ENCODE measurements at regions not wholly inside any gene's neighbourhood (a gene's known extent, or its start where the extent isn't known, plus 50 kb on each side); places are given as distances from the start of the nearest gene placed in this dataset.

GRCh38 chr20:57896017-57896416, 186.2 kb upstream of the PMEPA1 start:
- Histone ChIP-seq H3K4me2 (ENCODE audit: low read length) (no peak overlapping the region), H3K4me3 (ENCODE audit: low read depth, low read length, poor library complexity, severe bottlenecking) (no peak overlapping the region), H3K27ac (ENCODE audit: low read depth, low read length, poor library complexity, severe bottlenecking) (no peak overlapping the region), H3F3A (ENCODE audit: insufficient read depth, low read length) (no peaks in the 10 kb centered on the region), H3K4me1 (ENCODE audit: insufficient read depth, low read length, severe bottlenecking) (no peaks in the 10 kb centered on the region), H4K20me1 (ENCODE audit: insufficient read depth, low read length) (no peaks in the 10 kb centered on the region), H3K9me2 (ENCODE audit: low read depth, low read length) (no peaks in the 10 kb centered on the region), H3K9me3 (ENCODE audit: low read length) (no peaks in the 10 kb centered on the region), H3K9ac (ENCODE audit: low read length) (no peak overlapping the region), H3K36me3 (ENCODE audit: insufficient read depth, low read length) (no peaks in the 10 kb centered on the region), H3K79me2 (ENCODE audit: insufficient read depth, low read length) (no peaks in the 10 kb centered on the region), H3K27me3 (ENCODE audit: insufficient read depth, low read length) (peaks cover 5% of the 10 kb centered on the region; the same call in 1 of the 2 replicates), H2AFZ (ENCODE audit: low read length) (no peak overlapping the region)
- TF ChIP-seq CTCF (IDR thresholded peaks at IDR 0.05; ENCODE audit: low read length) (no peak), EZH2 (IDR thresholded peaks at IDR 0.05; ENCODE audit: borderline replicate concordance, low read length) (no peak)

- no peaks in the 10 kb centered on the region for H3K79me2 ChIP-seq (ENCODE audit: insufficient read depth, low read length)
- H3K36me3 ChIP-seq (ENCODE audit: insufficient read depth, low read length), result no peaks in the 10 kb centered on the region
- no peaks in the 10 kb centered on the region for H3K4me1 ChIP-seq (ENCODE audit: insufficient read depth, low read length, severe bottlenecking)
- H2AFZ ChIP-seq (ENCODE audit: low read length), result no peak overlapping the region
- H3K27me3 ChIP-seq (ENCODE audit: insufficient read depth, low read length), result peaks cover 5% of the 10 kb centered on the region; the same call in 1 of the 2 replicates
- H3K4me2 ChIP-seq (ENCODE audit: low read length), result no peak overlapping the region
- no peaks in the 10 kb centered on the region for H3K9me2 ChIP-seq (ENCODE audit: low read depth, low read length)
- no peaks in the 10 kb centered on the region for H3K9me3 ChIP-seq (ENCODE audit: low read length)
- TF ChIP-seq CTCF (IDR thresholded peaks at IDR 0.05; ENCODE audit: low read length) (no peak), EZH2 (IDR thresholded peaks at IDR 0.05; ENCODE audit: borderline replicate concordance, low read length) (no peak)
- H3K27ac ChIP-seq (ENCODE audit: low read depth, low read length, poor library complexity, severe bottlenecking), result no peak overlapping the region
- H3F3A ChIP-seq (ENCODE audit: insufficient read depth, low read length), result no peaks in the 10 kb centered on the region
- no peaks in the 10 kb centered on the region for H4K20me1 ChIP-seq (ENCODE audit: insufficient read depth, low read length)
- H3K4me3 ChIP-seq (ENCODE audit: low read depth, low read length, poor library complexity, severe bottlenecking), result no peak overlapping the region
- H3K9ac ChIP-seq (ENCODE audit: low read length), result no peak overlapping the region
Measured at GRCh38 chr20:57895161-57895855, 185.5 kb upstream of the PMEPA1 start.

GRCh38 chr20:57894522-57894921, 184.7 kb upstream of the PMEPA1 start:
- Histone ChIP-seq H3K79me2 (ENCODE audit: insufficient read depth, low read length) (no peaks in the 10 kb centered on the region), H4K20me1 (ENCODE audit: insufficient read depth, low read length) (no peaks in the 10 kb centered on the region), H3K4me3 (ENCODE audit: low read depth, low read length, poor library complexity, severe bottlenecking) (no peak overlapping the region), H3K4me2 (ENCODE audit: low read length) (no peak overlapping the region), H3K27ac (ENCODE audit: low read depth, low read length, poor library complexity, severe bottlenecking) (no peak overlapping the region), H3K36me3 (ENCODE audit: insufficient read depth, low read length) (no peaks in the 10 kb centered on the region), H3F3A (ENCODE audit: insufficient read depth, low read length) (no peaks in the 10 kb centered on the region), H3K9ac (ENCODE audit: low read length) (no peak overlapping the region), H2AFZ (ENCODE audit: low read length) (no peak overlapping the region), H3K9me3 (ENCODE audit: low read length) (no peaks in the 10 kb centered on the region), H3K27me3 (ENCODE audit: insufficient read depth, low read length) (peaks cover 5% of the 10 kb centered on the region; the same call in 1 of the 2 replicates), H3K9me2 (ENCODE audit: low read depth, low read length) (no peaks in the 10 kb centered on the region), H3K4me1 (ENCODE audit: insufficient read depth, low read length, severe bottlenecking) (no peaks in the 10 kb centered on the region)
- TF ChIP-seq EZH2 (IDR thresholded peaks at IDR 0.05; ENCODE audit: borderline replicate concordance, low read length) (no peak), CTCF (IDR thresholded peaks at IDR 0.05; ENCODE audit: low read length) (no peak)

Measured in OCI-LY1 (cell line).